Umbilical cord (tissue), 1 donor: ENCODE measurements at regions not wholly inside any gene's neighbourhood (a gene's known extent, or its start where the extent isn't known, plus 50 kb on each side); places are given as distances from the start of the nearest gene placed in this dataset.
A peak's percentile ranks its signal among the peaks of the same experiment; 100 is the strongest.
"Not testable (repeated sequence)": the region's sequence is repeated elsewhere in the genome, so short reads cannot be mapped to it uniquely, and the experiment has no call there.

Source experiments
- DNase-seq: peaks from one replicate; pipeline ENCODE4 v3.0.0-alpha.2; 2015; ENCODE audit warnings: low spot score

GRCh38 chr4:26044524-26044923 is 130.5 kb downstream of the SMIM20 start:
- DNase-seq: no peak

- DNase-seq: no peak
Measured at GRCh38 chr4:26044983-26045382, 131.0 kb downstream of the SMIM20 start.

DNA sequence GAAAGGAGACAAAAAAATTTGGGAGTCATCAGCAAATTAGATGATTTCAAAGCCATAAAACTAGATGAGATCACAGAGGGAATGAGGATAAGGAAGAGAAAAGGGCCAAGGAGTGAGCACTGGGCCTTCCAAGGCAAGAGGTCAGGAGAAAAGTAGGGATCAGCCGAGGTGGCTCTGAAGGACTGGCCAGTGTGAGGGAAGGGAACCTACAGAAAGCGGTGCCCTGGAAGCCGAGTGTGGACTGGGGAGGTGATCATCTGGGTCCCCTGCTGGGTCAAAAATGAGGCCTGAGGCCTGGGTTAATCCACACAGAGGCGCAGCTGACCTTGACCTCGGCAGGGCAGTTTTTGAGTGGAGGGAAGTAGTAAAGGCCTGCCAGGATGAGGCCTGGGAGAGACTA is 133.8 kb downstream of the SMIM20 start:
- no peak for DNase-seq

DNA sequence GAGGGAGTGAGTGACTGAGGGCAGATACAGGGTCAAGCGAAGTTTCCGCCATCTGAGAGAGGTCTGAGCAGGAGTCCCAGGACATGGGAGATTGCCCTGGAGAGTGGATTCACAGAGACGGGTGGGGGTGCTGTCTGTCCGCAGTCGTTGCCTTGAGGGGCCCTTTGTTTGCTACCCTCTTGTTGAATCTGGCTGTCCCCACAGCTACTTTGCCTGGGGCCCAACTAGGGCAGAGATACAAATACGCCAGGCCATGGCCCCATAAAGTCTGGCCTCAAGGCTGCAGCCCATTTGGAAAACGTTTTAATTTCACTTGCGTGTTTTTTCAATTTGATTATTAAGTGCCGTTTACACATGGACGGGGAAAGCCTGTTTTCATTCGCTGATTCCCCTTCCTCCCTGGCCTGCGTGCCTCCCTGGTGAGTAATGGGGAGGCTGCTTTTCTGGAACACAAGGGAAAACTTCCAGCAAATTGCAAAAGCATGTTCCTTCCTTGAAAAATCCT is 134.4 kb downstream of the SMIM20 start:
- DNase-seq: peak; percentile 90

- no peak for DNase-seq
Measured at GRCh38 chr4:26048950-26049349, 134.9 kb downstream of the SMIM20 start.

GRCh38 chr4:26049447-26049846 is 135.4 kb downstream of the SMIM20 start:
- no peak for DNase-seq

DNA sequence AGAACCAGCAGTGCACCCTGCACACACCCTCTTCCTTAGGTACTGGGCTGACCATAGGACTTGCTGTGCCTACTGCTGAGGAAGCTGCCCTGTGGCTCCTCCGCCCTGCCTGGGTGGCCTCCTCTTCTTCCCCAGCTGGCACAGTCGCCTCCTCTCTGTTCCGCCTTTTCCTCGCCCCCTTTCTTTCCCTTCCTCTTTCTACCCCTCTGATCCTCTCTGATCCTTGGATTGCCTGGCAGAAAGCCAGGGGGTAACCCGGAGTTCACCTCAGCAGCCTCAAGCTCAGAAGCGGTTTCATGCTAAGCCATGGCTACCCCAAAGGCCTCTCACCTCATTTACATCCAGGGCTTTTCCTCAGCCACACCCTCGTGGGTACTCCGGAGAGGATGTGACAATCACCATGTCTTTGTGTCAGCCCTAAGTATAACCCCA is 136.2 kb downstream of the SMIM20 start:
- peak; percentile 37 for DNase-seq

DNA sequence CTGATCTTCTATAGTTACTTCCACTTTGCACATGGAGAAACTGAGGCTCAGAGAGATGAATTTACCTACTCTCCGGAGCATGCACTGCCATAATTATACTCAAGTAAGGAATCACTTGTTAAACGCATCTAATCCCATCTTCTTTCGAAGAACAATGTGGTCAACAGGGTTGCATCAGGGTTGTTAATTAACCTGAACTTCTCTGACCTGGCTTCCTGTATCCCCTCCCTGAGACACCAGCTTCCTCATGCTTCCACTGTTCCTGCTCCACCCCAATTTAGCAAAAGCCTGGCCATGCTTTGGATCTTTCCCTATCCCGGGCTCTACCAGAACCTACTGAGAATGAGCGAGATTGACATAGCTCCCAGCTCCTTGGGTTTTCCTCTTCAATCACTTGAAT is 136.7 kb downstream of the SMIM20 start:
- DNase-seq: no peak

- no peak for DNase-seq
Measured at GRCh38 chr4:26051240-26051639, 137.2 kb downstream of the SMIM20 start.

DNA sequence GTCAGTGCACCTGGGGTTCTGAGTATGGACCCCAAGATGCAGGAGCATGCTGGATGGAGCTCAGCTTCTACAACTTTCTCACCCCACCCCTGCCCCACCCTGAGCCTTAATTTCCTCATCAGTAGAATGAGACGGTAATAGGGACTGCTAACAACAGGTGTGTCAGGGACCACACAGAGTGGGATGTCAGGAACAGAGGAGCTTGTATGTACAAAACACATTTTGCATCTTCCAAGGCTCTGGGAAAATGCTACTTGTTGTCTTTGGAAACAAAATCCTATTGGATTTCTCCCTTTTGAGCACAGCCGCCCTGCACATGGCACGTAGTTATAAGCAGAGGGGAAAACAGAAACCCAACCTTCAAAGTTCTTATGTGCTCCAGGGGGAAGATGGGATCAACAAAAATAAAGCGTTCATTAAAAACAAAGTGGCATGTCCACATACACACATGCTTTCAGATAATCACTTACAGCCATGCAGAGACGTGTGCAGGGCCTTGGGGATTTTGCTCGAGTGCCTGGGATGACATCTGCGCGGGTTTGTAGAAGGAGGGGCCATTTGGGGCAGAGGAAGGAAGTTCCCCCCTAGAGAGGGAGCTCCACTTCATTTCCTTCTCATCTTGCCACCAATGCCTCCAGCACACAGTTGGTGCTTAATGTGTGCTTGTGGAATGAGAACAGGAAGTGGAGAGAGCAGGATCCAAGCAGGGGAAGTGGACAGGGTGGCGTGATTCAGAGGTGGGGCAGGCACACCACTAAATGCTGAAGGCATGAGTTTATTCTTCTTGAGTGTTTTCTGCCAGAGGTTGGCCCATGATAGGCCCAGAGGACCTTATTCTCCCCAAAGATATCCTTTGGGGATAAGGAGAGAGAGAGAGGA is 138.9 kb downstream of the SMIM20 start:
- DNase-seq: no peak

DNA sequence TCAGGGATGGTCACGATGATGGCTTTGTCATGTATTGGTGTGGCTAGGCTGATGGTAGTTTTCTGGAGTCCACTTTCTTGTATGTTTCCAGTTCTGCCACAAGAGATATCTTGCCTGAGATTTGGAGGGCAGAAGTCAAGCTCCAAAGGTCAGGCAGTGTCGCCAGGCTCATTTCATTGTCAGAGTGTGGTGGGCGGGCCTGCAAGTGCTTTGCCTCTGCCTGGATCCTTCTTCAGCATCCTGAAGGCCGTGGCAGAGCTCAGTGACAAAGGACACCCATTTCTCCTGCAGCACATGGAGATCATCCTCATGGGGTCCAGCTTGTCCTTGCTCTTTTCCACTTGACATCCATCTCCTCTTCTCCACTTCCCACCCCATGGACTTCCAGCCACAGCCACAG is 139.7 kb downstream of the SMIM20 start:
- DNase-seq: no peak

- no peak for DNase-seq
Measured at GRCh38 chr4:26055855-26056254, 141.8 kb downstream of the SMIM20 start.

GRCh38 chr4:26056406-26056805 is 142.4 kb downstream of the SMIM20 start:
- DNase-seq: no peak

GRCh38 chr4:26057839-26058238 is 143.8 kb downstream of the SMIM20 start:
- not testable (repeated sequence) for DNase-seq

DNA sequence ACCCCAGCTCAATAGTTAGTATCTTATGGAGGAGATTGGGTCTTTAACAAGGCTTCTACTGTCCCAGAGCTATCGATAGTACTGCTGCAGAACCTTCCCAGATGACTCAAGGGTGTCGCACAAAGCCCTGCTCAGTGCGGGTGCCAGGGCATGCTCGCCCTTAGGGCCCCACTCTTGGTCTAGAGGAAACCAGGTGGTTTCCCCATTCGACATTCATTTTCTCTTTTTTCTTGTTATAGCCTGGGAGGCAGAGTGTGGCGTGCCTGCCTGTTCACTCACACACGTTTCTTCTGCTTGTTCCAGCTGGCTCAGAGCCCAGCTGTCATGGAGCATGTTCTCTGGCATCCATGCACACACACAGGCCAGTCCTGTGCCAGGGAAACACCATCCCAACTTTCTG is 144.5 kb downstream of the SMIM20 start:
- DNase-seq: peak; percentile 48

- DNase-seq: no peak
Measured at GRCh38 chr4:26059391-26060154, 145.6 kb downstream of the SMIM20 start.

GRCh38 chr4:26060286-26060685 is 146.3 kb downstream of the SMIM20 start:
- DNase-seq: no peak

DNA sequence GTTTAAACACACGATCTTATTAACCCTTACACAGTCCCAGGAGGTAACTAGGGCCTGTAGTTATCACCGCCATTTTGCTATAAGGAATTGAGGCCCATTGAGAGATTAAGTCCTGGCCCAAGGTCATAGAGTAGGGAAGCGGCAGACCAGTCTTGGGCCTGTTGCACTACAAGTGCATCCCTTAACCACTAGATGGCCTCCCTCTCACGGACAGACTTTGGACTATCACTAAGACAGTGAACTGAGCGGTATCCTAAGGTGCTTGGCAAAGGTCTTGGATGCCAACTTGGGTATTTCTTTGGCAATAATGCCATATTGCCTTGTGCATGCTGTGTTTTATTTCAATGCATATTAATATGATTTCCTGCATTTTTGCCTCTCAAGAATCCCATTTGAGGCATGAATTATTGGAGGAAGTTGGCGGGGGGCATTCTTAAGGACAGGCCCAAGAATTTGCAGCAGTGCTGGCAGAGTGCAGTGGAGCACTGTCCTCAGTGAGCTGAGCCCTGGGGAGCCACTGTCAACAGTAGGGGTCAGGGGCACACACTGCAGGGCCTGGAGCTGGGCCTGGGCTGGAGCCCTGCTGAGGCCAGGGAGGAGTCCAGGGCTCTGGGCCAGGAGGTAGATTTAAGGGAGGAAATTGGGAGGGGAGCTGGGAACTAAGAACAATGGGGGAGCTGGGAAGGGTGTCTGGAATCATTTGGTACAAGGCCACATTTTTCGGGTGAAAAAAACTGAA is 147.4 kb downstream of the SMIM20 start:
- DNase-seq: no peak

DNA sequence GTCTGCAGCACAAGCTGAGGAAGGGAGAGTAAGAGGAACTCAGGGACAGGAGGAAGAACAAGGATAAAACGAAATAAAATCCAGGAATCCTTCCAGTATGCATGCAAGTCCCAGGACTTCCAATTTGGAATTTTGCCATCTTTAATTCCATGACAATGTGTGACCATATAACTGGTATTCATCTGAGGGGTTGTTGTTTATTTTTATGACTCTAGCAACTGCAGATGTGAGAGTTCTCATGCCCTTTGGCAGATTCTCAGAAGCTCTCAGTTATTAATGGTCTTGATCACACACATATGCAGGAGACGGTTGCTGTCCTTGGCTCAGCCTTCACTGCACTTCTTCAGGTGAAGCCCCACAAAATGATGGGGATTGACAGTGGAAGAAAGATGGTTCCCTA is 148.2 kb downstream of the SMIM20 start:
- DNase-seq: no peak

GRCh38 chr4:26064009-26064408 is 150.0 kb downstream of the SMIM20 start:
- not testable (repeated sequence) for DNase-seq

GRCh38 chr4:26065833-26066232 is 151.8 kb downstream of the SMIM20 start:
- DNase-seq: no peak

DNA sequence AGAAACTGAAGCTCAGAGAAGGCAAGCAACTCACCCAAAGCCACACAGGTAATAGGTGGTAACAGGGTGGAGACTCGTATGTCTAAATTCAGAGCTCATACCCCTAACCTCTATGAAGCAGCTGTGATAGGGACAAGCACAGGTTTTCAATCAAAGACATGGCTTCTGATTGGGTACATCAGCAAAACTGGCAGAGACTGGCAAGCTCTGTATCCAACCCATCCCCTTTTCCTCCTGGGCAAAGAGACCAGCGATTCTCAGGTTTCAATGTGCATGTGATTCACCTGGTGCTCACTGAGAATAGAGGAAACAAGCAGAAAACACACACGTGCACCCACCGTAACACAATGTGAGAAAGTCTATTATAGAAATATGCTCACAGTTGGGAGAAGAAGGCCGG is 153.0 kb downstream of the SMIM20 start:
- no peak for DNase-seq
